GM12801 (cell line): ENCODE measurements at regions not wholly inside any gene's neighbourhood (a gene's known extent, or its start where the extent isn't known, plus 50 kb on each side); places are given as distances from the start of the nearest gene placed in this dataset.

Experiments
- CTCF ChIP-seq: IDR thresholded peaks from one replicate; pipeline ENCODE4 v1.5.1; 2011; ENCODE audit warnings: control low read depth; ENCODE audit not compliant: insufficient read length; ENCODE audit errors: extremely low read depth

- TF ChIP-seq CTCF = no peak
These were observed 215.2 kb upstream of the SGO1 start for GRCh38 chr3:20401253-20401652.

- no peak for TF ChIP-seq CTCF
These were observed 214.7 kb upstream of the SGO1 start for GRCh38 chr3:20400686-20401085.

GRCh38 chr3:20400281-20400680, 214.3 kb upstream of the SGO1 start:
- no peak for TF ChIP-seq CTCF

- TF ChIP-seq CTCF = no peak
These were observed 210.3 kb upstream of the SGO1 start for GRCh38 chr3:20396335-20396734.

GRCh38 chr3:20395692-20396091, 209.7 kb upstream of the SGO1 start:
- no peak for TF ChIP-seq CTCF

GRCh38 chr3:20394243-20394642, 208.2 kb upstream of the SGO1 start:
- TF ChIP-seq CTCF = no peak

DNA sequence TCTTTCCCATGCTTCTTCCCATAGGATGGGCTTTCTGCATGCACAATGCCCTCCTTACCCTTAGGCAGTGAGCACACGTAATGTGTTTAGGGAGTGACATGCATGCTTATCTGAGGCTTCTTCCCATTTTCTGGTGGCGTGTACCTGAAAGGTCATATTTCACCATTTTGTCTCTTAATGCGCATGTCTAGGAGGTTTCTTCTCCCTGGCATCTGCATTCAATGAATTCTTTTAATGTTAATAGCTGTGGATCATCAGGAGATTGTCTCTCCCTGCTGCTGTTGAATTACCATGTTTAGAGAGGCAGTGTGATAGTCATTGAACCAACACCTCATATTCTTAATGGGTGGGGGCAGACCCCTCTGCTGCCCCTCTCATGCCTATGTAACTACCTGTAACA, 205.6 kb upstream of the SGO1 start:
- TF ChIP-seq CTCF = no peak

DNA sequence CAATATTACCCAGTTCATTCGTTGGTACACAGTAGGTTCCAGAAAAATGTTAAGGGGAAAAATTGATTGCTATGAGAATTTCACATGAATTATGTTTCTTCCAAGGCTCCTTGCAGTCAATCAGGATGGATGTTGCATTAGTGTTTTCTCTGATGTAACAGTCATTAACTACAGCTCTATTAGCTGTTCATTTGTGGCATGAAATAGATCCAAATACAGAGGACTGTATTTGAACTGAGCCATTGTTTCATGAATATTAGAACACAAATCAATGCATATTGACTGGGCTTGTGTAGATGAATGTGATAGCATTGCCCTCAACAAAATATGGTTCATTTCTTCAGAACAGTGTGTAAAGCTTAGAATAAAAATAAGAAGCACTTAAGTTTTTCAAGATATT, 203.0 kb upstream of the SGO1 start:
- no peak for TF ChIP-seq CTCF
